H1 (cell line): ENCODE measurements at regions not wholly inside any gene's neighbourhood (a gene's known extent, or its start where the extent isn't known, plus 50 kb on each side); places are given as distances from the start of the nearest gene placed in this dataset.

Experiments
- CTCF ChIA-PET: fragments of 300-600 bp; sonication (Branson Sonifier 250); formaldehyde crosslinking; loops from one replicate; lab custom pipeline; 2021; ENCODE audit not compliant: partially characterized antibody; lab: Charles Lee
- POLR2A ChIA-PET: fragments of 300-600 bp; sonication (Branson Sonifier 250); formaldehyde crosslinking; loops from one replicate; lab custom pipeline; 2021; ENCODE audit warnings: inconsistent platforms; ENCODE audit not compliant: partially characterized antibody; lab: Charles Lee
- DNase-seq, 2 experiments: peaks; one replicate each; pipeline versions ENCODE4 v3.0.0 to v3.0.0-alpha.2; 2010 to 2022; ENCODE audit warnings: low spot score in 2 of 2, low read depth in 1 of 2, mixed read lengths in 1 of 2
- FAIRE-seq: peaks from 2 replicates; lab custom pipeline; 2011; peaks lifted over from hg19 to GRCh38; lab: Jason Lieb, UNC
- H2AFZ ChIP-seq: 2 replicates; pipeline ENCODE4 v1.8.1; 2012; ENCODE audit warnings: low read length, inconsistent platforms
- H2AK5ac ChIP-seq: 2 replicates; pipeline ENCODE4 v1.6.1; 2013; ENCODE audit warnings: low read depth, low read length
- H2BK120ac ChIP-seq: replicated peaks from 2 replicates; pipeline ENCODE3; 2013; ENCODE audit warnings: low read depth, low read length, inconsistent platforms
- H2BK12ac ChIP-seq: 2 replicates; pipeline ENCODE4 v1.6.1; 2013; ENCODE audit warnings: low read depth, low read length
- H2BK15ac ChIP-seq: 2 replicates; pipeline ENCODE4 v1.6.1; 2013; ENCODE audit warnings: low read length
- H2BK20ac ChIP-seq: 2 replicates; pipeline ENCODE4 v1.6.1; 2013; ENCODE audit warnings: low read length
- H2BK5ac ChIP-seq: 2 replicates; pipeline ENCODE4 v1.6.1; 2013; ENCODE audit warnings: low read depth, low read length
- H3K14ac ChIP-seq: 2 replicates; pipeline ENCODE4 v1.6.1; 2013; ENCODE audit warnings: inconsistent platforms; ENCODE audit not compliant: insufficient read length
- H3K18ac ChIP-seq: 2 replicates; pipeline ENCODE4 v1.6.1; 2013; ENCODE audit warnings: low read length; ENCODE audit errors: extremely low read depth
- H3K23ac ChIP-seq: 2 replicates; pipeline ENCODE4 v1.6.1; 2013; ENCODE audit warnings: inconsistent platforms; ENCODE audit not compliant: insufficient read length
- H3K23me2 ChIP-seq: 2 replicates; pipeline ENCODE4 v1.6.1; 2013; ENCODE audit warnings: low read depth, low read length
- H3K27ac ChIP-seq: 2 replicates; pipeline ENCODE4 v1.6.1; 2011; ENCODE audit warnings: low read depth, low read length, inconsistent platforms
- H3K27me3 ChIP-seq, 4 experiments: replicated peaks in 1 of 4; 1 replicate in 1 of 4; 2 replicates in 3 of 4; pipeline versions ENCODE4 v1.6.1 to v1.8.1; 2011 to 2013; ENCODE audit warnings: low read length in 3 of 4, mild to moderate bottlenecking in 3 of 4, inconsistent platforms in 2 of 4, mixed read lengths in 2 of 4, moderate library complexity in 1 of 4; ENCODE audit not compliant: control insufficient read depth in 3 of 4, insufficient read depth in 3 of 4; ENCODE audit errors: extremely low read depth in 1 of 4
- H3K36me3 ChIP-seq, 4 experiments: 2 replicates each; pipeline versions ENCODE4 v1.6.1 to v1.8.1; 2011 to 2013; ENCODE audit warnings: mild to moderate bottlenecking in 4 of 4, low read length in 3 of 4, moderate library complexity in 2 of 4, control low read depth in 1 of 4, inconsistent platforms in 1 of 4; ENCODE audit not compliant: insufficient read depth in 4 of 4, control insufficient read depth in 2 of 4
- H3K4ac ChIP-seq: replicated peaks from 2 replicates; pipeline ENCODE3; 2013; ENCODE audit warnings: low read length, low read depth, mixed read lengths, inconsistent platforms; ENCODE audit not compliant: insufficient read length
- H3K4me1 ChIP-seq, 4 experiments: replicated peaks in 1 of 4; 1 replicate in 1 of 4; 2 replicates in 3 of 4; pipeline versions ENCODE4 v1.6.1 to v1.8.1; 2011 to 2013; ENCODE audit warnings: low read length in 3 of 4, inconsistent platforms in 2 of 4, mixed read lengths in 1 of 4; ENCODE audit not compliant: insufficient read depth in 4 of 4, control insufficient read depth in 3 of 4
- H3K4me2 ChIP-seq, 2 experiments: 2 replicates each; pipeline versions ENCODE4 v1.6.1 to v1.8.1; 2011 to 2013; ENCODE audit warnings: low read depth in 2 of 2, low read length in 2 of 2, control low read depth in 1 of 2, inconsistent platforms in 1 of 2, mild to moderate bottlenecking in 1 of 2; ENCODE audit not compliant: insufficient read depth in 1 of 2
- H3K4me3 ChIP-seq, 4 experiments: fragments of 200-600, 300-600 bp in 1 of 4; sonication (generic), shearing (Covaris generic), sonication (Bioruptor Twin) in 1 of 4; 2 replicates each; pipeline versions ENCODE4 v1.5.1 to v1.8.1; 2011 to 2016; ENCODE audit warnings: low read length in 4 of 4, low read depth in 3 of 4, control low read depth in 2 of 4, inconsistent platforms in 2 of 4, mild to moderate bottlenecking in 2 of 4, mixed read lengths in 1 of 4, moderate library complexity in 1 of 4; ENCODE audit not compliant: insufficient read depth in 2 of 4; ENCODE audit errors: extremely low read depth in 1 of 4
- H3K56ac ChIP-seq: replicated peaks from 2 replicates; pipeline ENCODE3; 2013; ENCODE audit warnings: low read depth, mild to moderate bottlenecking, mixed read lengths, low read length, inconsistent platforms; ENCODE audit not compliant: insufficient read length
- H3K79me1 ChIP-seq: 2 replicates; pipeline ENCODE4 v1.6.1; 2013; ENCODE audit warnings: low read depth, low read length, control low read depth
- H3K79me2 ChIP-seq, 2 experiments: 2 replicates each; pipeline versions ENCODE4 v1.6.1 to v1.8.1; 2012 to 2013; ENCODE audit warnings: low read length in 2 of 2, mild to moderate bottlenecking in 2 of 2, inconsistent platforms in 1 of 2; ENCODE audit not compliant: insufficient read depth in 2 of 2, control insufficient read depth in 1 of 2
- H3K9ac ChIP-seq, 4 experiments: replicated peaks in 1 of 4; 1 replicate in 1 of 4; 2 replicates in 3 of 4; pipeline versions ENCODE4 v1.6.1 to v1.8.1; 2011 to 2013; ENCODE audit warnings: low read depth in 3 of 4, low read length in 3 of 4, control low read depth in 2 of 4, mild to moderate bottlenecking in 2 of 4, moderate library complexity in 2 of 4, inconsistent platforms in 1 of 4; ENCODE audit errors: extremely low read depth in 1 of 4
- H3K9me3 ChIP-seq, 2 experiments: 2 replicates each; pipeline versions ENCODE4 v1.6.1 to v1.8.1; 2012 to 2013; ENCODE audit warnings: mild to moderate bottlenecking in 2 of 2, moderate library complexity in 2 of 2, control low read depth in 1 of 2, inconsistent platforms in 1 of 2, low read depth in 1 of 2, low read length in 1 of 2, mixed read lengths in 1 of 2; ENCODE audit not compliant: insufficient read depth in 2 of 2
- H4K20me1 ChIP-seq, 2 experiments: replicated peaks in 1 of 2; 2 replicates each; pipeline versions ENCODE3 to v1.8.1; 2011 to 2013; ENCODE audit warnings: inconsistent platforms in 2 of 2, low read length in 2 of 2, mild to moderate bottlenecking in 1 of 2; ENCODE audit not compliant: insufficient read depth in 2 of 2, control insufficient read depth in 1 of 2
- H4K5ac ChIP-seq: 2 replicates; pipeline ENCODE4 v1.6.1; 2013; ENCODE audit warnings: low read length, low read depth, mixed read lengths, inconsistent platforms; ENCODE audit not compliant: insufficient read length
- H4K8ac ChIP-seq: 2 replicates; pipeline ENCODE4 v1.8.0; 2013; ENCODE audit warnings: mild to moderate bottlenecking, moderate library complexity, low read length, inconsistent platforms; ENCODE audit not compliant: insufficient read depth; ENCODE audit errors: extremely low read depth
- H4K91ac ChIP-seq: replicated peaks from 2 replicates; pipeline ENCODE3; 2013; ENCODE audit warnings: low read length, mixed read lengths, inconsistent platforms; ENCODE audit not compliant: insufficient read length
- MAFK ChIP-seq: IDR thresholded peaks from 2 replicates; pipeline ENCODE4 v1.6.1; 2012; ENCODE audit warnings: low read depth, mild to moderate bottlenecking, improper control_type of control experiment, low read length
- NANOG ChIP-seq: IDR thresholded peaks from 2 replicates; pipeline ENCODE4 v1.6.1; 2011; ENCODE audit warnings: low read length, low read depth, mild to moderate bottlenecking, inconsistent platforms; ENCODE audit not compliant: insufficient read depth, poor library complexity, severe bottlenecking
- PHF8 ChIP-seq: fragments of 200-600 bp; sonication (generic); conservative IDR thresholded peaks from 2 replicates; pipeline ENCODE4 v1.7.1; 2012; ENCODE audit warnings: low read depth, mild to moderate bottlenecking, inconsistent platforms, low read length, moderate library complexity
- POLR2AphosphoS5 ChIP-seq: IDR thresholded peaks from 2 replicates; pipeline ENCODE4 v1.6.1; 2011; ENCODE audit warnings: low read depth, low read length
- YY1 ChIP-seq: IDR thresholded peaks from 2 replicates; pipeline ENCODE4 v1.6.1; 2011; ENCODE audit warnings: low read depth, mild to moderate bottlenecking, low read length
- WGBS, 2 experiments: shearing (Covaris generic) in 1 of 2; methylation state at CpG; one replicate each; pipeline versions ENCODE4 v1.1.6 to v1.1.7; 2013 to 2015; ENCODE audit warnings: low lambda C conversion rate in 2 of 2, mixed read lengths in 2 of 2, inconsistent platforms in 1 of 2, low coverage in 1 of 2, missing lambda C conversion rate in 1 of 2; ENCODE audit not compliant: insufficient replicate concordance in 2 of 2, insufficient coverage in 1 of 2, insufficient read length in 1 of 2; ENCODE audit errors: extremely low coverage in 1 of 2, missing lambda C conversion rate in 1 of 2; 5-methylcytosine and 5-hydroxymethylcytosine counted together

DNA sequence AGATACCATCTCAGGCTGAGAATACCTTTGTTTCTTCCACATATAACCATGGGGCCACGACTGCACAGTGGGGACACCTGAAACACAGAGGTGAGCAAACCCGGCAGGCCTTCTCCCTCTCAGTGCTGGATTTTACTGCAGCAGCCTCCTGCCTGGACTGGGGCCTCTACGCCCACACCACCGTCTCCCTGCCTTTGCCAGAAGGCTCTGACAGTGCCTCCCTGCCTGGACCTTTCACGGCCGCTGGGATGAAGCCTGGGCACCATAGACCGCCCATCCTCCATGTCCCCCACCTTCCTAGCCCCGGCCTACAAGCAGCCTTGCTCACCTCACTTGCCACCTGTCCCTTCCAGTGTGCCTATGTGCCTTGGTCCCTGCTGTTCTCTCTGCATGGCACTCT is 214.3 kb downstream of the NFKBIZ start:
- Histone ChIP-seq H3K18ac (no peak overlapping the region), H3K56ac (no peak overlapping the region), H3K14ac (no peak overlapping the region), H2BK20ac (no peak overlapping the region), H2AFZ (no peak overlapping the region), H2BK5ac (no peak overlapping the region), H3K4me3 (no peak overlapping the region), H2BK15ac (no peak overlapping the region), H2BK120ac (no peak overlapping the region), H3K79me2 (no peaks in the 10 kb centered on the region), H3K36me3 (no peaks in the 10 kb centered on the region), H3K9me3 (no peaks in the 10 kb centered on the region), H3K4me2 (no peak overlapping the region), H3K23ac (no peak overlapping the region), H3K27me3 (no peaks in the 10 kb centered on the region), H3K79me1 (no peaks in the 10 kb centered on the region), H2AK5ac (no peak overlapping the region), H3K27ac (no peak overlapping the region), H4K8ac (no peak overlapping the region), H3K9ac (no peak overlapping the region), H2BK12ac (no peak overlapping the region), H3K23me2 (no peaks in the 10 kb centered on the region), H4K5ac (no peak overlapping the region), H3K4ac (no peak overlapping the region), H4K20me1 (no peaks in the 10 kb centered on the region), H3K4me1 (no peaks in the 10 kb centered on the region), H4K91ac (no peak overlapping the region)
- 81% methylated on average over 8 of the region's 8 CpGs; no CpG with 5 or more reads in 1 of the 2 experiments for WGBS, 2 experiments
- FAIRE-seq (no peak), DNase-seq (no peak)
- ChIA-PET POLR2A (no interaction called here), CTCF (no interaction called here)
- TF ChIP-seq PHF8 (no peak), MAFK (no peak), POLR2AphosphoS5 (no peak), YY1 (no peak), NANOG (no peak)
